GM19324 (cell line): ENCODE measurements at regions not wholly inside any gene's neighbourhood (a gene's known extent, or its start where the extent isn't known, plus 50 kb on each side); places are given as distances from the start of the nearest gene placed in this dataset.
A peak's percentile ranks its signal among the peaks of the same experiment; 100 is the strongest.

ENCODE experiments used
- ATAC-seq: cut with Tn5 transposase; IDR thresholded peaks from one replicate; pipeline ENCODE4 v1.9.1; 2021; ENCODE audit warnings: mild to moderate bottlenecking, moderate library complexity; ENCODE audit not compliant: unreplicated experiment, low FRiP score

- no peak for ATAC-seq
Observed at GRCh38 chr4:89556601-89557305, 249.2 kb upstream of the GPRIN3 start.

- ATAC-seq: no peak
Observed at GRCh38 chr4:89551191-89551590, 243.6 kb upstream of the GPRIN3 start.

GRCh38 chr4:89549907-89550306 lies 242.3 kb upstream of the GPRIN3 start:
- no peak for ATAC-seq

GRCh38 chr4:89545315-89545714 lies 237.7 kb upstream of the GPRIN3 start:
- ATAC-seq: no peak

- ATAC-seq: no peak
Observed at GRCh38 chr4:89541998-89542397, 234.4 kb upstream of the GPRIN3 start.

- ATAC-seq: no peak
Observed at GRCh38 chr4:89539797-89540711, 232.5 kb upstream of the GPRIN3 start.

GRCh38 chr4:89539374-89539773 lies 231.8 kb upstream of the GPRIN3 start:
- ATAC-seq: no peak

- no peak for ATAC-seq
Observed at GRCh38 chr4:89538886-89539285, 231.3 kb upstream of the GPRIN3 start.

- no peak for ATAC-seq
Observed at GRCh38 chr4:89538171-89538570, 230.6 kb upstream of the GPRIN3 start.

- ATAC-seq: no peak
Observed at GRCh38 chr4:89537281-89537680, 229.7 kb upstream of the GPRIN3 start.

GRCh38 chr4:89535251-89535650 lies 227.7 kb upstream of the GPRIN3 start:
- ATAC-seq: no peak

GRCh38 chr4:89534356-89534755 lies 226.8 kb upstream of the GPRIN3 start:
- no peak for ATAC-seq

- ATAC-seq: no peak
Observed at GRCh38 chr4:89531932-89532640, 224.5 kb upstream of the GPRIN3 start.

GRCh38 chr4:89528526-89529133 lies 221.0 kb upstream of the GPRIN3 start:
- ATAC-seq: no peak

GRCh38 chr4:89521826-89522225 lies 214.2 kb upstream of the GPRIN3 start:
- ATAC-seq: no peak

- ATAC-seq: no peak
Observed at GRCh38 chr4:89519771-89520320, 212.2 kb upstream of the GPRIN3 start.

- no peak for ATAC-seq
Observed at GRCh38 chr4:89518259-89518658, 210.7 kb upstream of the GPRIN3 start.

GRCh38 chr4:89514811-89515210 lies 207.2 kb upstream of the GPRIN3 start:
- no peak for ATAC-seq

- ATAC-seq: no peak
Observed at GRCh38 chr4:89511776-89512175, 204.2 kb upstream of the GPRIN3 start.

GRCh38 chr4:89509708-89510281 lies 202.2 kb upstream of the GPRIN3 start:
- peak; percentile 95 for ATAC-seq
